ENCODE measurements at regions not wholly inside any gene's neighbourhood (a gene's known extent, or its start where the extent isn't known, plus 50 kb on each side); places are given as distances from the start of the nearest gene placed in this dataset.

GRCh38 chr19:27822336-27822735 lies 1390.6 kb downstream of the UQCRFS1 start:
- TF ChIP-seq CTCF (IDR thresholded peaks at IDR 0.05) = no peak
- no peak for TF ChIP-seq POLR2AphosphoS5 (IDR thresholded peaks at IDR 0.05)
- no peak for TF ChIP-seq POLR2A (IDR thresholded peaks at IDR 0.05)
- no peak for TF ChIP-seq EP300 (IDR thresholded peaks at IDR 0.05)

All from sigmoid colon (tissue), 4 donors.